ENCODE measurements at regions not wholly inside any gene's neighbourhood (a gene's known extent, or its start where the extent isn't known, plus 50 kb on each side); places are given as distances from the start of the nearest gene placed in this dataset.

DNA sequence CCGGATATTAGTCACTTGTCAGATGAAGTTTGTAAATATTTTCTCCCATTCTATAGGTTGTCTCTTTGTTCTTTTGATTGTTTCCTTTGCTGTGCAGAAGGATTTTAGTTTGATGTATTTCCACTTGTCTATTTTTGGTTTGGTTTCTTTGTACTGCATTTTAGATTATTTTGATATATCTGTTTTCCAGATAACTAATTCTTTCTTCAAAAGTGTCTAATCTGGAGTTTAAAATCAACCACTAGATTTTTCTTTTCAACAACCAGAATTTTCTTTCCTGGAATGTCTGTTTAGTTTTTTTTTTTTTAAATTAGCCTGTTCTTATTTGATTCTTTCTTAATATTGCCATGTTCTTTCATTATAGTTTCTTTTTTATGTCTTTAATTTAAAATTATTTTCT is 116.8 kb upstream of the INHBA start:
- Mint-ChIP-seq H3K9me3 (peaks cover 0 to 8% (median 2%) of the 10 kb centered on the region in 11 donors), H3K27me3 (peaks cover 4 to 33% (median 11%) of the 10 kb centered on the region in 5 donors), H3K4me3 (no peak overlapping the region), H3K36me3 (peaks cover 0 to 7% (median 0%) of the 10 kb centered on the region in 5 donors), H3K27ac (no peak overlapping the region), H3K4me1 (peaks cover 0 to 31% (median 0%) of the 10 kb centered on the region in 7 donors)
- Histone ChIP-seq H3K4me3 (ENCODE audit: low read length) (no peak overlapping the region), H3K36me3 (ENCODE audit: control insufficient read depth in 2 of 3, insufficient read depth in 3 of 3, low read length in 3 of 3) (no peaks in the 10 kb centered on the region), H3K27ac (ENCODE audit: low read depth, low read length) (no peak overlapping the region), H3K9me3 (ENCODE audit: control insufficient read depth in 2 of 3, low read length in 3 of 3) (no peaks in the 10 kb centered on the region), H3K4me1 (ENCODE audit: control insufficient read depth in 2 of 2, insufficient read depth in 2 of 2, low read length in 2 of 2) (no peaks in the 10 kb centered on the region), H3K27me3 (ENCODE audit: control insufficient read depth in 2 of 2, insufficient read depth in 2 of 2, low read length in 2 of 2) (no peaks in the 10 kb centered on the region)
- no peak for ATAC-seq
- ChIA-PET CTCF (no interaction called here), POLR2A (no interaction called here)
- intact Hi-C loops (cut with micrococcal nuclease): no loop called here
- no peak for DNase-seq

GRCh38 chr7:41818765-41819398 is 116.0 kb upstream of the INHBA start:
- no peaks in the 10 kb centered on the region for H3K9me3 ChIP-seq (ENCODE audit: control insufficient read depth in 2 of 3, low read length in 3 of 3)
- peaks cover 4 to 34% (median 9%) of the 10 kb centered on the region in 5 donors for H3K27me3 Mint-ChIP-seq
- no peaks in the 10 kb centered on the region for H3K27me3 ChIP-seq (ENCODE audit: control insufficient read depth in 2 of 2, insufficient read depth in 2 of 2, low read length in 2 of 2)
- ChIA-PET CTCF (no interaction called here), POLR2A (no interaction called here)
- H3K4me1 ChIP-seq (ENCODE audit: control insufficient read depth in 2 of 2, insufficient read depth in 2 of 2, low read length in 2 of 2): no peaks in the 10 kb centered on the region
- no peak overlapping the region for H3K27ac Mint-ChIP-seq
- H3K4me3 Mint-ChIP-seq: no peak overlapping the region
- peaks cover 0 to 8% (median 2%) of the 10 kb centered on the region in 11 donors for H3K9me3 Mint-ChIP-seq
- no peak overlapping the region for H3K4me3 ChIP-seq (ENCODE audit: low read length)
- H3K4me1 Mint-ChIP-seq: peaks cover 0 to 35% (median 0%) of the 10 kb centered on the region in 7 donors
- intact Hi-C loops (cut with micrococcal nuclease): no loop called here
- ATAC-seq (no peak), DNase-seq (no peak)
- peaks cover 0 to 7% (median 0%) of the 10 kb centered on the region in 5 donors for H3K36me3 Mint-ChIP-seq
- no peaks in the 10 kb centered on the region for H3K36me3 ChIP-seq (ENCODE audit: control insufficient read depth in 2 of 3, insufficient read depth in 3 of 3, low read length in 3 of 3)
- no peak overlapping the region for H3K27ac ChIP-seq (ENCODE audit: low read depth, low read length)

DNA sequence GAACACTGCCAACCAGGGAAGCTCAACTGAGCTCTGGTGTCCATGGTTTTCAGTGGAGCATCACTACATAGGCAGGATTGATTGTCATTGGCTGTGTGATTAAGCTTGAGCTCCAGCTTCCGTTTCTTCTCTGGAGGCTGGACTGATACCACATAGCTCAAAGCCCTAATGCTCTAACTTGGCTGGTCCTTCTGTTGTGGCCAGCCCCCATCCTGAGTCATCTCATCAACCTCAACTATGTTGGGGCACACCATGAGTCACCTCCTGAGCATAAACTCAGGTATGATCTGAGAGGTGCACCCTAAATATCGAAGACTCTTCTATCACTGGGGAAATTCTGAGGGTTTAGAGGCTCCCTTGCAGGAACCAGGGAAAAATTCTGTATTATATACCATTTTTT is 114.5 kb upstream of the INHBA start:
- intact Hi-C loops (cut with micrococcal nuclease): loop anchor here in 1 of 2 donors (1.0 kb wide), 1 partner anchor 64 kb away; no protein-coding TSS in a partner anchor
- H3K4me1 Mint-ChIP-seq: peaks cover 0 to 35% (median 0%) of the 10 kb centered on the region in 7 donors
- peaks cover 0 to 7% (median 2%) of the 10 kb centered on the region in 11 donors for H3K9me3 Mint-ChIP-seq
- H3K27ac ChIP-seq (ENCODE audit: low read depth, low read length): no peak overlapping the region
- H3K27me3 Mint-ChIP-seq: peaks cover 0 to 21% (median 5%) of the 10 kb centered on the region in 5 donors
- H3K4me3 Mint-ChIP-seq: no peak overlapping the region
- H3K9me3 ChIP-seq (ENCODE audit: control insufficient read depth in 2 of 3, low read length in 3 of 3): no peaks in the 10 kb centered on the region
- POLR2A ChIA-PET: no interaction called here
- no peaks in the 10 kb centered on the region for H3K27me3 ChIP-seq (ENCODE audit: control insufficient read depth in 2 of 2, insufficient read depth in 2 of 2, low read length in 2 of 2)
- ATAC-seq (peak; percentile 37), DNase-seq (peak in 1 of 9 donors; percentile 39)
- CTCF ChIA-PET: no interaction called here
- peaks cover 0 to 7% (median 0%) of the 10 kb centered on the region in 5 donors for H3K36me3 Mint-ChIP-seq
- H3K4me3 ChIP-seq (ENCODE audit: low read length): no peak overlapping the region
- H3K36me3 ChIP-seq (ENCODE audit: control insufficient read depth in 2 of 3, insufficient read depth in 3 of 3, low read length in 3 of 3): no peaks in the 10 kb centered on the region
- no peaks in the 10 kb centered on the region for H3K4me1 ChIP-seq (ENCODE audit: control insufficient read depth in 2 of 2, insufficient read depth in 2 of 2, low read length in 2 of 2)
- H3K27ac Mint-ChIP-seq: no peak overlapping the region

DNA sequence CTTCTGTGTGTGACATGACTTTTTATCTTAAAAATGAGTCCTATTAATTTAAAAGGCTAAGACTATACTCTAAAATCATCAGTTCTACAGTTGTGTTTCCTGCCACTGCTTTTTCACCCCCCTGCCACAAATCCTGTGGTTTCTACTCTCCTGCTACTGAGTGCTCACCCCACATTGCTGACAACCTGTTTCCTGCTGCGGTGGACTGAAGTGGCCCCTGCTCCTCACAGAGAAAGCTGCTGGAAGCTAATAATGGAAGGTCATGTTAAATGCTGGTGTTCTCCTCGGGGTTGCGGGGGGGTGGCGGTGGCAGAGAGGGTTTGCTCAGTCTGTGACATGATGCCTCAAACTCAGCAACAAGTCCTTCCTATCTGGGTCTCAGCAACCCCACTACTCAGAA is 113.2 kb upstream of the INHBA start:
- no peak for DNase-seq
- H3K9me3 ChIP-seq (ENCODE audit: control insufficient read depth in 2 of 3, low read length in 3 of 3): no peaks in the 10 kb centered on the region
- H3K36me3 ChIP-seq (ENCODE audit: control insufficient read depth in 2 of 3, insufficient read depth in 3 of 3, low read length in 3 of 3): no peaks in the 10 kb centered on the region
- no peaks in the 10 kb centered on the region for H3K4me1 ChIP-seq (ENCODE audit: control insufficient read depth in 2 of 2, insufficient read depth in 2 of 2, low read length in 2 of 2)
- intact Hi-C loops (cut with micrococcal nuclease): no loop called here
- Mint-ChIP-seq H3K9me3 (peaks cover 0 to 7% (median 0%) of the 10 kb centered on the region in 11 donors), H3K36me3 (peaks cover 0 to 7% (median 0%) of the 10 kb centered on the region in 5 donors), H3K27ac (peak overlapping the region in 1 of 9 donors; percentile 54), H3K4me3 (peak overlapping the region in 1 of 10 donors; percentile 60), H3K4me1 (peaks cover 0 to 35% (median 0%) of the 10 kb centered on the region in 7 donors), H3K27me3 (peaks cover 0 to 10% (median 0%) of the 10 kb centered on the region in 5 donors)
- CTCF ChIA-PET: no interaction called here
- H3K27ac ChIP-seq (ENCODE audit: low read depth, low read length): no peak overlapping the region
- no peak overlapping the region for H3K4me3 ChIP-seq (ENCODE audit: low read length)
- ATAC-seq: peak; percentile 46
- POLR2A ChIA-PET: no interaction called here
- H3K27me3 ChIP-seq (ENCODE audit: control insufficient read depth in 2 of 2, insufficient read depth in 2 of 2, low read length in 2 of 2): no peaks in the 10 kb centered on the region

DNA sequence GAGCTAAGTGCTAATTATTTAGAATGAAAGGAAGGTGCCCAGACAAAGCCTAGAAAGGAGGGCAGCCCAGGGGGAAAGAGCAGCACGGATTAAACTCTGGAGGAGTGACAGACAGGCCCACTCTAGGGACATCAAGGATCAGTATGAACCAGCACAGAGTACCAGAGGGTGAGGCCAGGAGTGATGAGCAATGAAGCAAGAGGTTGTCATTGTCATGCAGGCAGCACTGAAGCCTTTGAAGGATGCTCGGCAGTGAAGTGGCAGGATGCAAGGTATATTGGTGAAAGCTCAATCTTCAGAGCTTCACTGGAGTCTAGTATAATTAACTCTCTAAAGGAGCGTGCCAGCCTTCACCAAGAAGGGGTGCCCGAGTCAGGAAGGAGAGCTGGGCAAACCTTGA is 112.0 kb upstream of the INHBA start:
- H3K9me3 Mint-ChIP-seq: peaks cover 0 to 4% (median under 1%) of the 10 kb centered on the region in 11 donors
- DNase-seq (no peak), ATAC-seq (no peak)
- Histone ChIP-seq H3K9me3 (ENCODE audit: control insufficient read depth in 2 of 3, low read length in 3 of 3) (no peaks in the 10 kb centered on the region), H3K36me3 (ENCODE audit: control insufficient read depth in 2 of 3, insufficient read depth in 3 of 3, low read length in 3 of 3) (no peaks in the 10 kb centered on the region), H3K4me1 (ENCODE audit: control insufficient read depth in 2 of 2, insufficient read depth in 2 of 2, low read length in 2 of 2) (no peaks in the 10 kb centered on the region), H3K4me3 (ENCODE audit: low read length) (no peak overlapping the region), H3K27ac (ENCODE audit: low read depth, low read length) (no peak overlapping the region), H3K27me3 (ENCODE audit: control insufficient read depth in 2 of 2, insufficient read depth in 2 of 2, low read length in 2 of 2) (no peaks in the 10 kb centered on the region)
- H3K4me3 Mint-ChIP-seq: no peak overlapping the region
- intact Hi-C loops (cut with micrococcal nuclease): no loop called here
- H3K27ac Mint-ChIP-seq: no peak overlapping the region
- ChIA-PET CTCF (no interaction called here), POLR2A (no interaction called here)
- peaks cover 0 to 36% (median 0%) of the 10 kb centered on the region in 7 donors for H3K4me1 Mint-ChIP-seq
- peaks cover 0 to 10% (median 0%) of the 10 kb centered on the region in 5 donors for H3K27me3 Mint-ChIP-seq
- H3K36me3 Mint-ChIP-seq: peaks cover 0 to 7% (median 0%) of the 10 kb centered on the region in 5 donors

- no peak for ATAC-seq
- CTCF ChIA-PET: no interaction called here
- POLR2A ChIA-PET: no interaction called here
- Mint-ChIP-seq H3K27ac (no peak overlapping the region), H3K36me3 (no peaks in the 10 kb centered on the region), H3K9me3 (peaks cover 0 to 4% (median 0%) of the 10 kb centered on the region in 11 donors), H3K4me3 (no peak overlapping the region), H3K4me1 (peaks cover 0 to 35% (median 0%) of the 10 kb centered on the region in 7 donors), H3K27me3 (peaks cover 0 to 10% (median 0%) of the 10 kb centered on the region in 5 donors)
- Histone ChIP-seq H3K36me3 (ENCODE audit: control insufficient read depth in 2 of 3, insufficient read depth in 3 of 3, low read length in 3 of 3) (no peaks in the 10 kb centered on the region), H3K4me3 (ENCODE audit: low read length) (no peak overlapping the region), H3K4me1 (ENCODE audit: control insufficient read depth in 2 of 2, insufficient read depth in 2 of 2, low read length in 2 of 2) (no peaks in the 10 kb centered on the region), H3K27me3 (ENCODE audit: control insufficient read depth in 2 of 2, insufficient read depth in 2 of 2, low read length in 2 of 2) (no peaks in the 10 kb centered on the region), H3K9me3 (ENCODE audit: control insufficient read depth in 2 of 3, low read length in 3 of 3) (no peaks in the 10 kb centered on the region), H3K27ac (ENCODE audit: low read depth, low read length) (no peak overlapping the region)
- no peak for DNase-seq
- intact Hi-C loops (cut with micrococcal nuclease): no loop called here
These were observed 110.4 kb upstream of the INHBA start for GRCh38 chr7:41813286-41813685.

DNA sequence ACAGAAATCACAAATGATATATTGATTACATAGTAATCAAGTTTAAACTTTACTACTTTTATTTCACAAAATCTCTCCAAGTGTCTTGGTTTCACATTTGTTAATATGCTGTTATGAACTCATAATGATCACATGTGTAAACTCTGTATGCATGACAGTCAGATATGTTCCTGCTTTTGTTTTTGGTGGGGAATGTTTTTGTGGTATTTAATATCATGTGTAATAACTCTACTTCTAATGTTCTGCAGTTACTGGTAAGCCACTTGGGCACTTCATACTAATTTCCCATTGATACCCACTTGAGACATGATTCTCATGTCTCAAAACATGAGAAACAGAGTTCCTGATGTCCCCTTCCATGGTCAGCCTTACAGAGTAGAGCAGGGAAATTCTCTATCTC is 109.1 kb upstream of the INHBA start:
- no peaks in the 10 kb centered on the region for H3K27me3 ChIP-seq (ENCODE audit: control insufficient read depth in 2 of 2, insufficient read depth in 2 of 2, low read length in 2 of 2)
- Mint-ChIP-seq H3K27ac (no peak overlapping the region), H3K27me3 (peaks cover 0 to 10% (median 0%) of the 10 kb centered on the region in 5 donors), H3K4me1 (peaks cover 0 to 29% (median 0%) of the 10 kb centered on the region in 7 donors), H3K9me3 (peaks cover 0 to 4% (median 0%) of the 10 kb centered on the region in 11 donors), H3K36me3 (no peaks in the 10 kb centered on the region), H3K4me3 (no peak overlapping the region)
- CTCF ChIA-PET: no interaction called here
- H3K36me3 ChIP-seq (ENCODE audit: control insufficient read depth in 2 of 3, insufficient read depth in 3 of 3, low read length in 3 of 3): no peaks in the 10 kb centered on the region
- H3K4me1 ChIP-seq (ENCODE audit: control insufficient read depth in 2 of 2, insufficient read depth in 2 of 2, low read length in 2 of 2): no peaks in the 10 kb centered on the region
- no peak overlapping the region for H3K27ac ChIP-seq (ENCODE audit: low read depth, low read length)
- no peak overlapping the region for H3K4me3 ChIP-seq (ENCODE audit: low read length)
- DNase-seq (no peak), ATAC-seq (no peak)
- POLR2A ChIA-PET: no interaction called here
- intact Hi-C loops (cut with micrococcal nuclease): no loop called here
- H3K9me3 ChIP-seq (ENCODE audit: control insufficient read depth in 2 of 3, low read length in 3 of 3): no peaks in the 10 kb centered on the region
